Choroid plexus epithelial cell (primary cell): ENCODE measurements at regions not wholly inside any gene's neighbourhood (a gene's known extent, or its start where the extent isn't known, plus 50 kb on each side); places are given as distances from the start of the nearest gene placed in this dataset.
A peak's percentile ranks its signal among the peaks of the same experiment; 100 is the strongest.

Experiments
- DNase-seq: peaks from one replicate; pipeline ENCODE4 v3.0.0-alpha.2; 2010; ENCODE audit warnings: low read depth
- H3K4me3 ChIP-seq: 2 replicates; pipeline ENCODE4 v1.5.1; 2011; ENCODE audit warnings: low read depth, mild to moderate bottlenecking, control low read depth, low read length, moderate library complexity
- TF ChIP-seq, protein P1 (sequence below): conservative IDR thresholded peaks from 2 replicates; pipeline ENCODE4 v1.5.1; 2011; ENCODE audit warnings: low read depth, mild to moderate bottlenecking, control low read depth, inconsistent platforms, low read length, moderate library complexity

DNA sequence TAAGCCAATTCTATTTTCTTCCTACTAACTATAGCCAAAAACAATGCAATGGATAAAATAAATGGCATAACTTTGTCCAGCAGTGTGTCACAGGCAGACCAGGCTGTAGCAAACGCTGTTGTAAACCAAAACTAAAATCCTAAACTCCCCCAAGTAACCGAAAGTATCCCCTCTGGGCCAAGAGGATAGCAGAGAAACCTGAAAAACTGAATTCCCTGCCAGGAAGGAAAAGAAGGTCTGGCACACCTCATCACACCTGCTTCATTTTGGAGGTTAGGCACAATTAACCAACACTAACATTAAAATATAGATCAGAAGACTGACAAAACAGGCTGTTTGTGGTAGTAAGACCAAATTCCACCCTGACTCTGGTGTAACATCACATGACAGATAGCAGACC, 356.8 kb upstream of the C1orf87 start:
- TF ChIP-seq, protein P1, sequence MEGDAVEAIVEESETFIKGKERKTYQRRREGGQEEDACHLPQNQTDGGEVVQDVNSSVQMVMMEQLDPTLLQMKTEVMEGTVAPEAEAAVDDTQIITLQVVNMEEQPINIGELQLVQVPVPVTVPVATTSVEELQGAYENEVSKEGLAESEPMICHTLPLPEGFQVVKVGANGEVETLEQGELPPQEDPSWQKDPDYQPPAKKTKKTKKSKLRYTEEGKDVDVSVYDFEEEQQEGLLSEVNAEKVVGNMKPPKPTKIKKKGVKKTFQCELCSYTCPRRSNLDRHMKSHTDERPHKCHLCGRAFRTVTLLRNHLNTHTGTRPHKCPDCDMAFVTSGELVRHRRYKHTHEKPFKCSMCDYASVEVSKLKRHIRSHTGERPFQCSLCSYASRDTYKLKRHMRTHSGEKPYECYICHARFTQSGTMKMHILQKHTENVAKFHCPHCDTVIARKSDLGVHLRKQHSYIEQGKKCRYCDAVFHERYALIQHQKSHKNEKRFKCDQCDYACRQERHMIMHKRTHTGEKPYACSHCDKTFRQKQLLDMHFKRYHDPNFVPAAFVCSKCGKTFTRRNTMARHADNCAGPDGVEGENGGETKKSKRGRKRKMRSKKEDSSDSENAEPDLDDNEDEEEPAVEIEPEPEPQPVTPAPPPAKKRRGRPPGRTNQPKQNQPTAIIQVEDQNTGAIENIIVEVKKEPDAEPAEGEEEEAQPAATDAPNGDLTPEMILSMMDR, result no peak
- DNase-seq, result no peak
- H3K4me3 ChIP-seq, result no peak overlapping the region

DNA sequence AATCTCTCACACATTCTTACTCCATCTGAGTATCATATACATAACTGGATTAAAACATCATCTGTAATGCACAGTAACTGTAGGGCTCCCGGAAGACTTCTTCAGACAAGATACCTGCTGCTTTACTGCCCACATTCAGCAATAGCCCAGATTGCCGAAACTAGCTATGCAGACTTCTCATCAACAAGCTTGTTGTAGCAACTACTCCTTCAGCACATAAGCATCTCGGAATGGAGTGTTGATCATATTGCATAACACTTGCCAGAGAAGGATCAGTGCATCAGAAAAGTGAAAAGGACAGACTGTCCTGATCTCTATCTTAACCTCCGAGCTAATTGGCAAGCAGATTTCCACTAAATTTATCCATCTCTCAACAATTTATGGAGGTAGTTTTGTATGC, 354.6 kb upstream of the C1orf87 start:
- peak; percentile 42 for DNase-seq
- no peak overlapping the region for H3K4me3 ChIP-seq
- TF ChIP-seq, protein P1, result no peak

DNA sequence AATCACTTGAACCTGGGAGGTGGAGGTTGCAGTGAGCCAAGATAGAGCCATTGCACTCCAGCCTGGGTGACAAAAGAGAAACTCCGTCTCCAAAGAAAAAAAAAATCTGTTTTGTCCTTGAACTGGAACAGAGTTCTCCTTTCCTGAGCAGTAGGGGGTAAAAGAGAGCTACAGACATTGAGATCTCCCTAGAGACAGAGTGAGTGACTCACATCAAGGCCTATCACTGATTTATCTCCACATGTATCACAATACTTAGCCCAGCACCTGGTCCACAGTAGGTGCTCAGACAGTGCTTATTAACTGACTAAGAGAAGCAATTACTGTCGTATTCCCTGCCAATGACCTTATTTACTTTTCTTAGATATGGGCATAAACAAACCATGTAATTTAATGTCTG, 354.1 kb upstream of the C1orf87 start:
- H3K4me3 ChIP-seq, result no peak overlapping the region
- TF ChIP-seq, protein P1, result no peak
- peak; percentile 43 for DNase-seq

DNA sequence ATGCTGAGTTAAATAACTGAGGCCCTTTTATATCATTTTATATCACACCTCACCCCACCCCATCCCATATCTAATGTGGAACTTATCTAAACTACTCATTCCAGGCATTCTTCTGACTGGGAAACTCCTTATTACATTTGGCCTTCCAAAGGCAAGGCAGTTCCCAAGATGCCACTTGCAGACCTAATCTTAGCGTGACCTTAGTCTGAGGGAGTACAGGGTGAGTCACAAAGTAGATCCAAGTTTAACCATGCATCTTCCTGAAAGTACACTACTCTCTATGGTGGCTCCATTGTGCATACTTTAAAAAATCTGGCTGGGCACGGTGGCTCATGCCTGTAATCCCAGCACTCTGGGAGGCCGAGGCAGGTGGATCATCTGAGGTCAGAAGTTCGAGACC, 353.6 kb upstream of the C1orf87 start:
- DNase-seq, result no peak
- TF ChIP-seq, protein P1, result no peak

DNA sequence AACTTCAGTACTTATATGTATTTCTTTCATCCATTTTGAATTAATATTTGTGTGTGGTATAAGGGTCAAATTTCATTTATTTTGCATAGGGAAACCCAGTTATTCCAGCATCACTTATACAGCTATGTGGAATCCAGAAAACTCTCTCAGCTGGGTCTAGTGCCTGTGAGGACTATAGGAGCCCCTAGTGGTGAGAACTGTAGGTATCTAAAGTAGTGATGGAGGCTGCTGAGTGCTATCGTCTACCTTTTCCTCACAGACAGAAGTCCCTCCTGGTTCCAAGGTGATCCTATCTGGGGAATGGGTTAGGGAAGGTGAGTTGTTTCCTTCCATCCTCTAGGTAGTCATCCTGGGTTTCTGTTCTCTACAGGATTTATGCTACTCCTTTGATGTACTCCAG, 352.0 kb upstream of the C1orf87 start:
- TF ChIP-seq, protein P1, result peak; percentile 73
- no peak overlapping the region for H3K4me3 ChIP-seq
- DNase-seq, result peak; percentile 56

More for the DNA sequence above, 353.6 kb upstream of the C1orf87 start:
- H3K4me3 ChIP-seq, result no peak overlapping the region

DNA sequence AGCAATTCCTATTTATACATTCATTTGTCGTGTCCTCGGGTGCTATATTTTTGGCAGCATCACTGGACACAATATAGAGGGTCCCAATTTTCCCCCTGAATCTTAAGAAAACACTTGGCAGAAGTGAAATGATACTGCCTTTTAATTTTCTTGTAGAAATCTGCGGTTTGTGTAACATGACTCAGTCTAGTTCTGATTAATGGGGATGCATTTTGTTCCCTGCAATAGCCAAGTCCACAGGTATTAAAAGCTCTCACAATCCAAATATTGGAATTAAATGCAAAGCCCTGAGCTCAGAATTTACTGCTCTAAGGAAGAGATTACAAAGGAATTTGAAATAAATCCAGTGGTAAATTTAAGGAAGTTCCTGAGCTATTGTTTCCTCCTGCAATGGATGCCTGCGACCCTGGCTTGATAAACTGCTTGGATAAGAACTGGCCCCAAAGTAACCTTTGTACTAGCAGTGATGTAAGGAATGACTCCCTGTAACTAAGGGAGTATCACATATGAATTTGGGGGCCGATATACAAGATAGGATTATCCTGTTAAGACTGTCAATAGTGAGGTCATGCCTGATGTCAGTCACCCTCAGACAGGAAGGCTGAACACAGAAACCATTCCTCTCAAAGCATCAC, 349.7 kb upstream of the C1orf87 start:
- no peak for DNase-seq
- TF ChIP-seq, protein P1, result no peak
- no peak overlapping the region for H3K4me3 ChIP-seq

DNA sequence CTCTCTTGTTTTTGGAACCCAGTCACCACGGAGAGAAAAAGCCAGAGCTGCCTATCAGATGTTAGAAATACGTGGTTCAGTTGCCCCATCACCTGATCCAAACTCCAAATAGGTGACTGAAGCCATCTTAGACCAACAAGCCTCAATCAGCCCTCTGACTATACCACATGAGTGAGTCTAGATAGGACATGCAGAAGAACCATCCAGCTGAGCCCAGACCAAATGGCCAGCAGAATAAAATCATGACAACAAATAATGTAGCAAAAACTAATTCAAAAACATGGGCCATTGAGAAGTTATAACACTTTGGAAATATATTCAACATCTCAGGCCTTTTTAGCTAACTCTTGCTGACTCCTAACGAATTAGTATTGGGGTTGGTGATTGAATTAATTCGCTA, 348.4 kb upstream of the C1orf87 start:
- no peak for DNase-seq
- TF ChIP-seq, protein P1, result no peak
- no peak overlapping the region for H3K4me3 ChIP-seq
